DOHH2 (cell line): ENCODE measurements at regions not wholly inside any gene's neighbourhood (a gene's known extent, or its start where the extent isn't known, plus 50 kb on each side); places are given as distances from the start of the nearest gene placed in this dataset.

Experiments used
- CTCF ChIP-seq: fragments of 200-600 bp; sonication (generic); IDR thresholded peaks from one replicate; pipeline ENCODE4 v1.5.1; 2014; ENCODE audit warnings: antibody characterized with exemption, mild to moderate bottlenecking, low read depth, low read length; ENCODE audit not compliant: poor library complexity, severe bottlenecking
- EZH2phosphoT487 ChIP-seq: fragments of 200-600 bp; sonication (generic); IDR thresholded peaks from 2 replicates; pipeline ENCODE4 v1.6.1; 2017; ENCODE audit warnings: borderline replicate concordance, mild to moderate bottlenecking, antibody characterized with exemption, low read length, moderate library complexity, mixed read lengths

DNA sequence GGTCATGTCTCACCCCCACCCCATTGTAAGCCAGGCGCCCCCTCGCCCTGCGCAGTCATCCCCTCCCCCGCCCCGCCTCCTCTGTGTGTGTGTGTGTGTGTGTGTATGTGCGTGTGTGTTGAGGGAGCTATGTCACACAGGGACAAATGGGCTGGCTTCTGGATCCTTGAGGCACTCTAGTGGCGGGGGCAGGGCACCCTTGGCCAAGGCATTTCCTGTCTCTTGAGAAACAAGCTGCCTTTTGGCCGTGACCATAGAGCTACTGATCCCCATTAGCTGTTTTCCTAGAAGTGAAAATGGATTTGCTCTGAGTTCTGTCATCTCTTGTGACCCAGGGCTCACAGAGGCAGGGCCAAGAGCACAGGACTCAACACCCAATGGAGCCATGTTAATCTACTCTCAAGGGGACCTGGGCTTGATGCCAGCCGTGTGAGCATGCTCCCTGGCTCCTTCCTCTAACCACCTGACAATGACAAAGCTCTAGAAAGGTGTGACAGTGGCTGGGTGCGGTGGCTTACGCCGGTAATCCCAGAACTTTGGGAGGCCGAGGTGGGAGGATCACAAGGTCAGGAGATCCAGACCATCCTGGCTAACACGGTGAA is 162.5 kb upstream of the BCOR start:
- TF ChIP-seq CTCF = no peak
- TF ChIP-seq EZH2phosphoT487 = no peak
